HEK293T (cell line): ENCODE measurements at regions not wholly inside any gene's neighbourhood (a gene's known extent, or its start where the extent isn't known, plus 50 kb on each side); places are given as distances from the start of the nearest gene placed in this dataset.

Experiments used
- CTCF ChIA-PET: fragments of 350-600 bp; formaldehyde crosslinking; extraction: SDS; loops from one replicate; lab custom pipeline; 2021; ENCODE audit warnings: antibody characterized with exemption, inconsistent platforms; lab: Yijun Ruan, JAX
- POLR2A ChIA-PET: fragments of 350-600 bp; formaldehyde crosslinking; extraction: SDS; loops from one replicate; lab custom pipeline; 2020; ENCODE audit warnings: antibody characterized with exemption, inconsistent platforms; lab: Yijun Ruan, JAX
- DNase-seq: peaks from one replicate; pipeline ENCODE4 v3.0.0; 2012; ENCODE audit warnings: mixed read lengths; ENCODE audit errors: extremely low spot score
- ARNT ChIP-seq: fragments of 450-650 bp; IDR thresholded peaks from 2 replicates; pipeline ENCODE4 v1.6.1; 2017; ENCODE audit warnings: mild to moderate bottlenecking
- BHLHE40 ChIP-seq: fragments of 450-650 bp; IDR thresholded peaks from 2 replicates; pipeline ENCODE4 v1.6.1; 2016; ENCODE audit warnings: mild to moderate bottlenecking, moderate library complexity, borderline replicate concordance
- CTBP1 ChIP-seq: fragments of 450-650 bp; IDR thresholded peaks from 2 replicates; pipeline ENCODE4 v1.6.1; 2016; ENCODE audit warnings: borderline replicate concordance
- ELF4 ChIP-seq: fragments of 450-650 bp; IDR thresholded peaks from 2 replicates; pipeline ENCODE4 v1.6.1; 2017; ENCODE audit warnings: antibody characterized with exemption
- FOXA1 ChIP-seq: fragments of 450-650 bp; IDR thresholded peaks from 2 replicates; pipeline ENCODE4 v1.6.1; 2016; ENCODE audit warnings: mild to moderate bottlenecking
- FOXK2 ChIP-seq: fragments of 450-650 bp; IDR thresholded peaks from 2 replicates; pipeline ENCODE4 v1.6.1; 2016; ENCODE audit warnings: mild to moderate bottlenecking
- FOXM1 ChIP-seq: fragments of 450-650 bp; IDR thresholded peaks from 2 replicates; pipeline ENCODE4 v1.6.1; 2017; ENCODE audit warnings: mild to moderate bottlenecking, borderline replicate concordance
- HDGF ChIP-seq: fragments of 450-650 bp; IDR thresholded peaks from 2 replicates; pipeline ENCODE4 v1.6.1; 2017; ENCODE audit warnings: antibody characterized with exemption, borderline replicate concordance
- L3MBTL2 ChIP-seq: fragments of 450-650 bp; conservative IDR thresholded peaks from 2 replicates; pipeline ENCODE4 v1.6.1; 2016; ENCODE audit warnings: mild to moderate bottlenecking
- LEF1 ChIP-seq: fragments of 450-650 bp; IDR thresholded peaks from 2 replicates; pipeline ENCODE4 v1.6.1; 2017; ENCODE audit warnings: mild to moderate bottlenecking, borderline replicate concordance
- NFRKB ChIP-seq: fragments of 450-650 bp; IDR thresholded peaks from 2 replicates; pipeline ENCODE4 v1.6.1; 2016; ENCODE audit warnings: mild to moderate bottlenecking, moderate library complexity
- PKNOX1 ChIP-seq: fragments of 450-650 bp; IDR thresholded peaks from 2 replicates; pipeline ENCODE4 v1.6.1; 2016
- SP1 ChIP-seq: fragments of 450-650 bp; IDR thresholded peaks from 2 replicates; pipeline ENCODE4 v1.6.1; 2017
- SUZ12 ChIP-seq: fragments of 450-650 bp; IDR thresholded peaks from 2 replicates; pipeline ENCODE4 v1.6.1; 2016; ENCODE audit warnings: mild to moderate bottlenecking
- TARDBP ChIP-seq: fragments of 450-650 bp; IDR thresholded peaks from 2 replicates; pipeline ENCODE4 v1.6.1; 2016
- ZNF384 ChIP-seq: fragments of 450-650 bp; IDR thresholded peaks from 2 replicates; pipeline ENCODE4 v1.6.1; 2016

- ChIA-PET POLR2A (no interaction called here), CTCF (no interaction called here)
- no peak for TF ChIP-seq BHLHE40
- no peak for TF ChIP-seq CTBP1
- TF ChIP-seq LEF1, result no peak
- no peak for TF ChIP-seq HDGF
- no peak for TF ChIP-seq ELF4
- TF ChIP-seq TARDBP, result no peak
- TF ChIP-seq SUZ12, result no peak
- TF ChIP-seq FOXM1, result no peak
- TF ChIP-seq L3MBTL2, result no peak
- TF ChIP-seq FOXK2, result no peak
- no peak for TF ChIP-seq NFRKB
- no peak for TF ChIP-seq ARNT
- no peak for TF ChIP-seq SP1
- no peak for TF ChIP-seq ZNF384
- TF ChIP-seq FOXA1, result no peak
- TF ChIP-seq PKNOX1, result no peak
- DNase-seq, result no peak
Observed at GRCh38 chr1:73626326-73626725, 571.6 kb downstream of the LRRIQ3 start.

- DNase-seq, result no peak
- POLR2A ChIA-PET, result no interaction called here
- TF ChIP-seq BHLHE40 (no peak), FOXA1 (no peak), ARNT (no peak), NFRKB (no peak), PKNOX1 (no peak), LEF1 (no peak), SUZ12 (no peak), ELF4 (no peak)
- CTCF ChIA-PET, result no interaction called here
Observed at GRCh38 chr1:73623946-73624345, 574.0 kb downstream of the LRRIQ3 start.

DNA sequence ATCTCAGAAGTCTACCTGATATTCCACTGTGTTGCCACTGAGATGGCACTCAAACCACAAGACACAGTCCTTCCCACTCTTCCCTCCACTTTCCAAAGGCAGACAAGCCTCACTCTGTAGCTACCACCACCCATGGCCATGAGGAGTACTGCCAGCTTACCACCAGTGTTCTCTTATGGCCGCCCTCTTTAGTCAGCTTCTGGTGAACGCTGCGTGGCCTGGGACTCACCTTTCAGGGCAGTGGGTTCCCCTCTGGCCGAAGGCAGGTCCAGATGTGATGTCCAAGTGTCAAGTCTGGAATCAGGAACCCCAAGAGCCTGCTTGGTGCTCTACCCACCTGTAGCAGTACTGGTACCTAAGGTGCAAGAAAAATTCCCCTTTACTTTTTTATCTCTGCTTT is 580.8 kb downstream of the LRRIQ3 start:
- ChIA-PET POLR2A (no interaction called here), CTCF (no interaction called here)
- no peak for TF ChIP-seq ELF4

GRCh38 chr1:73611681-73612080 is 586.3 kb downstream of the LRRIQ3 start:
- ChIA-PET CTCF (no interaction called here), POLR2A (no interaction called here)
- no peak for DNase-seq
- TF ChIP-seq LEF1, result no peak
- no peak for TF ChIP-seq NFRKB
- no peak for TF ChIP-seq L3MBTL2
- no peak for TF ChIP-seq HDGF
- no peak for TF ChIP-seq SP1
- TF ChIP-seq PKNOX1, result no peak
- no peak for TF ChIP-seq CTBP1
- no peak for TF ChIP-seq BHLHE40
- no peak for TF ChIP-seq FOXM1
- TF ChIP-seq TARDBP, result no peak
- no peak for TF ChIP-seq ZNF384
- TF ChIP-seq SUZ12, result no peak
- TF ChIP-seq ELF4, result no peak
- TF ChIP-seq FOXA1, result no peak
- TF ChIP-seq ARNT, result no peak
- no peak for TF ChIP-seq FOXK2

More for the DNA sequence above, 580.8 kb downstream of the LRRIQ3 start:
- DNase-seq, result no peak

- POLR2A ChIA-PET, result no interaction called here
- no peak for DNase-seq
- TF ChIP-seq FOXA1, result no peak
- no peak for TF ChIP-seq ELF4
- no peak for TF ChIP-seq L3MBTL2
- TF ChIP-seq HDGF, result no peak
- TF ChIP-seq BHLHE40, result no peak
- TF ChIP-seq SP1, result no peak
- TF ChIP-seq ZNF384, result no peak
- TF ChIP-seq FOXM1, result no peak
- TF ChIP-seq NFRKB, result no peak
- TF ChIP-seq ARNT, result no peak
- no peak for TF ChIP-seq SUZ12
- no peak for TF ChIP-seq CTBP1
- TF ChIP-seq FOXK2, result no peak
- CTCF ChIA-PET, result no interaction called here
Observed at GRCh38 chr1:73604739-73605138, 593.2 kb downstream of the LRRIQ3 start.

DNA sequence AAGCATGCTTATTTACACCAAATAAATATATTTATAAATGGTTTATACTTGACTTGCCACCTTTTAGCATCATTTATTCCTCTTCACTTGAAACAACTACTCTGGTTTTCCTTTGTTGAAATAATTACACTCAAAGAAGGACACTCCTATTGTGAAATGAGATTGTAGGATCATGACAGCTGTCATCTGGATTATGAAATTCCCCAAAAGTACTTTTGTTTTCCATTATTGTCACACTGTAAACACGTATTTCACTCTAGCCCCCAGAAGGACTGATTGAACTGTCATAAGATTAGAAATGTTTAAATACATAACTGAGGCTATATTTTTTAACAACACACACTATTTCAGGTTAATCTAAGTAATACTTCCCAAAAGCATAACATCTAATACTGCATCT is 593.8 kb downstream of the LRRIQ3 start:
- POLR2A ChIA-PET, result no interaction called here
- CTCF ChIA-PET, result no interaction called here
- TF ChIP-seq CTBP1, result no peak
- TF ChIP-seq FOXA1, result no peak
- no peak for TF ChIP-seq HDGF
- no peak for TF ChIP-seq ELF4
- no peak for TF ChIP-seq FOXK2
- TF ChIP-seq SUZ12, result no peak
- no peak for TF ChIP-seq TARDBP
- no peak for DNase-seq

- TF ChIP-seq CTBP1 (no peak), PKNOX1 (no peak), FOXK2 (no peak), NFRKB (no peak), BHLHE40 (no peak), SUZ12 (no peak), HDGF (no peak), FOXM1 (no peak), ARNT (no peak), SP1 (no peak), L3MBTL2 (no peak), ELF4 (no peak), FOXA1 (no peak), ZNF384 (no peak), LEF1 (no peak), TARDBP (no peak)
- no peak for DNase-seq
- POLR2A ChIA-PET, result no interaction called here
- CTCF ChIA-PET, result no interaction called here
Observed at GRCh38 chr1:73593804-73594203, 604.2 kb downstream of the LRRIQ3 start.
